ENCODE measurements at regions not wholly inside any gene's neighbourhood (a gene's known extent, or its start where the extent isn't known, plus 50 kb on each side); places are given as distances from the start of the nearest gene placed in this dataset.

GRCh38 chr2:129408570-129408969, 570.9 kb upstream of the RAB6C start:
- no peak for TF ChIP-seq CTCF (IDR thresholded peaks at IDR 0.05; ENCODE audit: insufficient read depth, low read length)
- no peak for TF ChIP-seq POLR2AphosphoS5 (IDR thresholded peaks at IDR 0.05; ENCODE audit: low read depth)
- no peak for TF ChIP-seq REST (IDR thresholded peaks at IDR 0.05; ENCODE audit: insufficient replicate concordance, low read depth)
- TF ChIP-seq GABPA (IDR thresholded peaks at IDR 0.05; ENCODE audit: low read depth), result no peak

All from HL-60 (cell line).